GM12872 (cell line): ENCODE measurements at regions not wholly inside any gene's neighbourhood (a gene's known extent, or its start where the extent isn't known, plus 50 kb on each side); places are given as distances from the start of the nearest gene placed in this dataset.

Experiments
- TF ChIP-seq, protein P1 (sequence below): IDR thresholded peaks from 3 replicates; pipeline ENCODE4 v1.5.1; 2011; ENCODE audit warnings: low read depth, mild to moderate bottlenecking, low read length, moderate library complexity; ENCODE audit not compliant: insufficient read depth

- TF ChIP-seq, protein P1, sequence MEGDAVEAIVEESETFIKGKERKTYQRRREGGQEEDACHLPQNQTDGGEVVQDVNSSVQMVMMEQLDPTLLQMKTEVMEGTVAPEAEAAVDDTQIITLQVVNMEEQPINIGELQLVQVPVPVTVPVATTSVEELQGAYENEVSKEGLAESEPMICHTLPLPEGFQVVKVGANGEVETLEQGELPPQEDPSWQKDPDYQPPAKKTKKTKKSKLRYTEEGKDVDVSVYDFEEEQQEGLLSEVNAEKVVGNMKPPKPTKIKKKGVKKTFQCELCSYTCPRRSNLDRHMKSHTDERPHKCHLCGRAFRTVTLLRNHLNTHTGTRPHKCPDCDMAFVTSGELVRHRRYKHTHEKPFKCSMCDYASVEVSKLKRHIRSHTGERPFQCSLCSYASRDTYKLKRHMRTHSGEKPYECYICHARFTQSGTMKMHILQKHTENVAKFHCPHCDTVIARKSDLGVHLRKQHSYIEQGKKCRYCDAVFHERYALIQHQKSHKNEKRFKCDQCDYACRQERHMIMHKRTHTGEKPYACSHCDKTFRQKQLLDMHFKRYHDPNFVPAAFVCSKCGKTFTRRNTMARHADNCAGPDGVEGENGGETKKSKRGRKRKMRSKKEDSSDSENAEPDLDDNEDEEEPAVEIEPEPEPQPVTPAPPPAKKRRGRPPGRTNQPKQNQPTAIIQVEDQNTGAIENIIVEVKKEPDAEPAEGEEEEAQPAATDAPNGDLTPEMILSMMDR = no peak
These were observed 296.1 kb downstream of the TENT5A start for GRCh38 chr6:81456416-81456815.

GRCh38 chr6:81455641-81456040, 296.8 kb downstream of the TENT5A start:
- TF ChIP-seq, protein P1 = no peak

DNA sequence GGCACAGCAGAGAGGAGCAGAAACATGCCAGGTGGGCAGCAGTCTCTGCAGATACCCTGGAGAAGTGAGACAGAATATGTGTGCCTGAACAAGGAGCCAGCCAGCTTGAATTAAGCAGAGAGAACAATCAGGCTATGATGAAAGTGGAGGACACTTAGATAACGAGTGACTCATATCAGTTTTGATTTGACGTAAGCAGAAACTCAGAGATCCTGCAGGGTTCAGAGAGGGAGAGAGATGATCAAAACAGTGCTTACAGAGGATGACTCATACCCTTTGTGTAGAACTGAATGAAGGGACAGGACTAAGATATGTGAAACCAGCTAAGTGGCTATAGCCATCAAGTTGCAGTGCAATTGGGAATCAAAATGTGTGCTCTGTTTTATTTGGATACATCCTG, 300.7 kb downstream of the TENT5A start:
- TF ChIP-seq, protein P1 = no peak

GRCh38 chr6:81450180-81450579, 302.3 kb downstream of the TENT5A start:
- TF ChIP-seq, protein P1 = no peak

DNA sequence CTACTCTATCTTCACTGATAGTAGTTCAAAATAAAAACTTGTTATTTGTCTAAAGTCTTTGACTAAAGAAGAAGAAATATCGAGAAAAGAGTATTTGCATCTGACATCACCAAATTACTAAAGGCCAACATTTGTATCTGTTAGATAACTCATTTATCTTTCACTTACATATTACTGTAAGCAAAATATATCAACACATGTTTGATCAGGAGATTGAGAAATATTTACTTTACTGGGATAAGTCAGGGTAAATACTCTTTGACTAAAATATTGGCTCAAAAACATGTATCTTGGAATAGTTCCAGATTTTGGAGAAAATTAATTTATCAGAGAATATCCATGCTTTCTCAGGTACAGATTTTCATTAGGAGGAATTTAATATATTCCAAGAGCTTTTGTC, 306.0 kb downstream of the TENT5A start:
- TF ChIP-seq, protein P1 = no peak

DNA sequence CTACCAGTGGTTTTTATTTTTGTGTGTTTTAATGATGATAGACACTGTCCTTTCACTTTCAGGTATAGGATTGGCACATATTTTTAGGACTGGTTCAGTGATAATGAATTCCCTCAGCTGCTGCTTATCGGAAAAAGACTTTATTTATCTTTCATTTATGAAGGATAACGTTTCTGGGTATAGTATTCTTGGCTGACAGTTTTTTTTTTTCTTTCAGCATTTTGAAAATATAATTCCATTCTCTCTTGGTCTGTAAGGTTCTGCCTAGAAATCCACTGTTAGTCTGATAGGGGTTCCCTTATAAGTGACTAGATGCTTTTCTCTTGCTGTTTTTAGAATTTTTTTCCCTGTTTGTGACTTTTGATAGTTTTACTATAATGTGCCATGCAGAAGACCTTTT, 313.1 kb downstream of the TENT5A start:
- TF ChIP-seq, protein P1 = no peak

- TF ChIP-seq, protein P1 = no peak
These were observed 315.5 kb downstream of the TENT5A start for GRCh38 chr6:81436990-81437389.

DNA sequence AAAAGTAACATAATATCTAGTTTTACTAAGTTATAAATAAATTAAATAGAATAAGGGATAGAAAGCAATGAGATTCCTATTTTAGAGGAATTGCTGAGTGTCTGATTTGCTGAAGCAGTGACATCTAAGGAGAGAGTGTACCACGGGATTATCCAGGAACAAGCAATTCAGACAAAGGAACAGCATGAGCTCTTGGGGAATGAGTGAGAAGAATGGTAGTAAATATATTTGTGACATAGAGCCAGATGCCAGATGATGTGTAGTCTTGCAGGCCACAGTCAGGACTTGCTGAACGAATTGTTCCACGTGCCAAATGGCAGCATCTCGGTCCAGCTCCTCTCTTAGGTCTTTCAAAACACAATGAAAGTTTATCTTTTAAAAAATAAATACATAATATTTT, 339.2 kb downstream of the TENT5A start:
- TF ChIP-seq, protein P1 = no peak
